BLaER1 treated with 17β-estradiol and CSF1 and Interleukin-3, amounts not matched to agents 10 nM and 100 nM (cell line): ENCODE measurements at regions not wholly inside any gene's neighbourhood (a gene's known extent, or its start where the extent isn't known, plus 50 kb on each side); places are given as distances from the start of the nearest gene placed in this dataset.

Experiments used
- H3K27ac ChIP-seq, 11 experiments: shearing (Covaris generic); formaldehyde crosslinking; 2 replicates each; pipeline ENCODE4 v1.8.1; 2022
- H3K27me3 ChIP-seq, 11 experiments: shearing (Covaris generic); formaldehyde crosslinking; 2 replicates each; pipeline ENCODE4 v1.8.1; 2022
- H3K36me3 ChIP-seq, 11 experiments: shearing (Covaris generic); formaldehyde crosslinking; 2 replicates each; pipeline ENCODE4 v1.8.1; 2022
- H3K4me1 ChIP-seq, 10 experiments: shearing (Covaris generic); formaldehyde crosslinking; 2 replicates each; pipeline ENCODE4 v1.8.1; 2022
- H3K4me2 ChIP-seq, 11 experiments: shearing (Covaris generic); formaldehyde crosslinking; 2 replicates each; pipeline ENCODE4 v1.8.1; 2022
- H3K4me3 ChIP-seq, 10 experiments: shearing (Covaris generic); formaldehyde crosslinking; 2 replicates each; pipeline ENCODE4 v1.8.1; 2022
- H3K9ac ChIP-seq, 11 experiments: shearing (Covaris generic); formaldehyde crosslinking; 2 replicates each; pipeline ENCODE4 v1.8.1; 2022
- H3K9me3 ChIP-seq, 11 experiments: shearing (Covaris generic); formaldehyde crosslinking; replicated peaks in 1 of 11; 2 replicates each; pipeline ENCODE4 v1.8.1; 2022
- H4K20me1 ChIP-seq, 11 experiments: shearing (Covaris generic); formaldehyde crosslinking; 2 replicates each; pipeline ENCODE4 v1.8.1; 2022
- Cebpa-rat ChIP-seq, 11 experiments: shearing (Covaris generic); IDR thresholded peaks; 2 replicates each; pipeline ENCODE4 v1.8.1; 2022

DNA sequence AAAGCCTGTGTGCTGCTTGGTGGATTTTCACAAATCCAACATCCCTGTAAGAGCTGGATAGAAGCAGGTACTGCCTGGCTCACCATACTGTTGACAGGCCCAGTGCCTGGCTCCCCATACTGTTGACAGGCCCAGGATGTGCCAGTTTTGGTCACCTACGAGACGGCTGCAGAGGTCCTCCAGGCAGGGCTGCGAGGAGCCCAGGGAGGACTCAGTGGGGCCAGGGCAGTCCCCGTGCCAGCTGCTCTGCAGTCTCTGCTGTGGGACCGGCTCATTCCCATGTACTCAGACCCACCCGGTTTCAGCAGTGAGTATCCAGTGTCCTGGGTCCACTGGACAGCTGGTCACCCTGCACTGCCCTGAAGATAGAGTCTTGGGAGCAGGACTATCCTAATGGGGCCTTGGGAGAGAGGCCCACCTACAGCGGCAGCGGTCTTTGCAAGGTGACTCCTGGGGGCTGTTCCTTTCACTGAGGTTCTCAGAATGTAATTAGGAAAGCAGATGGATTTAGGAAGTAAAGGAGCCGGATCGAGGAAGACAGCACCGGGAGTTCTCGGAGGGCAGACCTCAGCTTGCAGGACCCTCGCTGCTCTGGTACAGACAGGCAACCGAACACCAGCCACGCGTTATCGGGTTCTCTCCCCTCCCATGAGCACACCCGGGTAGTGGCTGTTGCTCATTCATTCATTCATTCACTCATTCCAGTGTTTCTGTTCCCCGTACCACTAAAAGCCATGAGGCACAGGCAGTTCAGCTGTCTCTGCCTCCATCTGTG, 106.1 kb downstream of the CTTN start:
- Histone ChIP-seq H3K36me3 (no peaks in the 10 kb centered on the region), H3K9me3 (0 out of 22 replicates have a peak, but pooled peaks cover 0 to under 1% (median 0%) of the 10 kb centered on the region in 11 experiments), H3K9ac (no peak overlapping the region), H3K4me3 (no peak overlapping the region), H3K4me1 (peaks cover 0 to 37% (median 18%) of the 10 kb centered on the region in 10 experiments; a peak in 13 of 20 replicates), H3K27ac (no peak overlapping the region), H4K20me1 (peaks cover 0 to 20% (median 0%) of the 10 kb centered on the region in 11 experiments; a peak in 3 of 22 replicates), H3K4me2 (no peak overlapping the region), H3K27me3 (no peaks in the 10 kb centered on the region)
- TF ChIP-seq Cebpa-rat (IDR thresholded peaks at IDR 0.05): no peak

DNA sequence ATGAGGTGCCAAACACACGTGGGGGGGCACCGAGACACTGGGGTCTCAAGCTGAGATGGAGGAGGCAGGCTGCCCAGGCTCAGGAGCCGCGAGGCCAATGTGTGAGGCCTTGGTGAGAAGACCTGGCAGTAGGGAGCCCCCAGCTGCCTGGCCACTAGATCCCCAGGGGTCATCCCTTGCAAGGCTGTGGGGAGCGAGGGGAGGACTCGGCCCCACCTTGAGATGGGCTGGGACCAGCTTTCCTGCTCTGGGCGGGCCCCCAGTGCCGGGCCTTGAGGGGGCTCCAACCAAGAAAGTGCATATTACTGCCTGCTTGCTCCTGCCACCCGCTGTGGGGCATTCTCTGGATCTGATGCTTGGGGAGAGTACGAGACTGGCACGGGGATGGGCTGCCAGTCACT, 107.0 kb downstream of the CTTN start:
- Histone ChIP-seq H3K4me3 (no peak overlapping the region), H3K36me3 (no peaks in the 10 kb centered on the region), H3K4me2 (0 out of 22 replicates have a peak overlapping the region, but pooled peaks of 1 of the 11 experiments have one; percentile 23), H3K9me3 (peaks cover 0 to 7% (median 2%) of the 10 kb centered on the region in 11 experiments; a peak in 9 of 22 replicates), H3K4me1 (peaks cover 0 to 28% (median 9%) of the 10 kb centered on the region in 10 experiments; a peak in 9 of 20 replicates), H3K27ac (no peak overlapping the region), H4K20me1 (peaks cover 0 to 18% (median 0%) of the 10 kb centered on the region in 11 experiments; a peak in 3 of 22 replicates), H3K27me3 (no peaks in the 10 kb centered on the region), H3K9ac (no peak overlapping the region)
- TF ChIP-seq Cebpa-rat (IDR thresholded peaks at IDR 0.05): no peak

DNA sequence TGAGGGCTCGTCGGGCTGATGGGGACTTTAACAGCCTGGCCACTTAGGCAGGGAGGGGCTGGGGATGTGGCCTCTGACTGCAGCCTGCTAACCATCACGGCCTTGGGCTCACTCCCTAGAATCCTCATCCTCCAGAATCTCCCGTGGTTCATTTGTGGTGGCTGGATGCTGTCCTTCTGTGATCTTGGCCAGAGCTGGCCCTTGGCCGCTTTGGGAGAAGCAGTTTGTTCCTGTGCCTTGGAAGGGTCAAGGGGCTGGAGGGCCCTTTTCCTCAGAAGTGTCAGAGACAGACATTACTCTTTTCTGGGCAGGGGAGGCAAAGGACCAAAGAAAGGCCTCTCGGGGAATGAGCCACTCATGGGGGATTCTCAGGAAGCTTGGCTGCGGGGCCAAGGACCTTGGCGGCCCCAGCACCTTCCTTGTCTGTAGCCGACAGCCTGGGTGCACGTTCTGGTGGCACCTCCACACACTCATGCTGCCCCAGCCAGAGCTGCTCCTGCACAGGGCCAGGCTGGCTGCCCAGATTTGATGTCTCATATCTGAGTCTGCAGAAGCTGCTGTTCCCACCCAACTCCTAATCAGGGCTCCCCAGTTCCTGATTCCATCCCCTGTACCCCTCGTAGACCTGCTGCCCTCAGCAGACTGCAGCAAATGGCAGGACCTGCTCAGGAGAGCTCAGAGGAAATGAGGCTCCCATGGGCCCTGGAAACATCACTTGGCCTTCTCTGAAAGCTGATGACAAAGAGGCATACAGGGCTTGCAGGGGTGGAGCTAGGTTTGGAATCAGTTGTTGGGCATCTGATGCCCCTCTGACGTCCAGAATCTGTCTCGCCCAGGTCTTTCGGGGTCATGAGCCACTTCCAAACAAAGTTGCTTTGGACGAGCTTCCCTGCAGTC, 107.7 kb downstream of the CTTN start:
- peaks cover 0 to 22% (median 9%) of the 10 kb centered on the region in 10 experiments; a peak in 9 of 20 replicates for H3K4me1 ChIP-seq
- H3K9ac ChIP-seq: no peak overlapping the region
- TF ChIP-seq Cebpa-rat (IDR thresholded peaks at IDR 0.05): no peak
- H3K27ac ChIP-seq: no peak overlapping the region
- H3K4me2 ChIP-seq: peak overlapping the region in 6 of 11 experiments; percentile 2 to 39 (median 12); a peak in 5 of 22 replicates
- H3K27me3 ChIP-seq: no peaks in the 10 kb centered on the region
- peaks cover 0 to 14% (median 8%) of the 10 kb centered on the region in 11 experiments; a peak in 18 of 22 replicates for H3K9me3 ChIP-seq
- H3K4me3 ChIP-seq: no peak overlapping the region
- peaks cover 0 to 14% (median 0%) of the 10 kb centered on the region in 11 experiments; a peak in 2 of 22 replicates for H4K20me1 ChIP-seq
- no peaks in the 10 kb centered on the region for H3K36me3 ChIP-seq

DNA sequence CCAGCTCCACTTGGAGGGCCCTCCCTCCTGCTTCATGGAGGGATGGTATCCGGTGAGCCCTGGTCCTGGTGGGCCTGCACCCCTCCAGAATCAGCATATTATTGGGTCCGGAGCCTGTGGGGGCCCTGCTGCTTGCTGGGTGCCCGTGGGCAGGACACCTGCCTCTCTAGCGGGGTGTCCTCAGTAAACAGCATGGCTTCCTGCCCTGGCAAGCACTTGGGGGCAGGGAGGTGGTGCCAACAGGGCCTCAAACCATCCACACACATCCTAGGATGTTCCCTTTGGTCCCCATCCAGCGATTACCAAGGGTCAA, 108.3 kb downstream of the CTTN start:
- Histone ChIP-seq H3K4me3 (no peak overlapping the region), H3K9me3 (peaks cover 5 to 20% (median 14%) of the 10 kb centered on the region in 11 experiments), H3K36me3 (no peaks in the 10 kb centered on the region), H3K27ac (no peak overlapping the region), H3K4me1 (peaks cover 0 to 16% (median 6%) of the 10 kb centered on the region in 10 experiments; a peak in 9 of 20 replicates), H3K9ac (no peak overlapping the region), H3K27me3 (no peaks in the 10 kb centered on the region), H3K4me2 (peak overlapping the region in 5 of 11 experiments; percentile 2 to 39 (median 14); a peak in 3 of 22 replicates), H4K20me1 (peaks cover 0 to 14% (median 0%) of the 10 kb centered on the region in 11 experiments; a peak in 2 of 22 replicates)
- TF ChIP-seq Cebpa-rat (IDR thresholded peaks at IDR 0.05): no peak

DNA sequence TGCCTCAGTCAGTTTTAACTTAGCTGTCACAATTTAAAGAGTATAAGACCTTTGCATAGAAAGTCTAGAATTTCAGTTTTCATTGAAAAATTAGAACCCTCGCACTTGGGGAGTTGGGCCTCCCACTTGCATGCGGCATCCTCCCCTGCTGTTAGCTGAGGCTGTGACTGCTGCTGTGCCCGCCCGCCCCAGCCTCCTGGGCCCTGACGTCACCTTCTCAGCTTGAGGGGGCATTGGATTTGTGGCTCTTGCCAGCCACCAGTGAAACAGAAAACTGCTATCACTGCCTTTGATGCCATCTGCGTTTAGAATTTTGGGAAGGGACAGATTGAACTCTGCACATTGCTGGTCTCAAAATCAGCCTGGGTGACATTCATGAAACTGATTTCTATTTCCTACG, 108.7 kb downstream of the CTTN start:
- no peak for TF ChIP-seq Cebpa-rat (IDR thresholded peaks at IDR 0.05)

DNA sequence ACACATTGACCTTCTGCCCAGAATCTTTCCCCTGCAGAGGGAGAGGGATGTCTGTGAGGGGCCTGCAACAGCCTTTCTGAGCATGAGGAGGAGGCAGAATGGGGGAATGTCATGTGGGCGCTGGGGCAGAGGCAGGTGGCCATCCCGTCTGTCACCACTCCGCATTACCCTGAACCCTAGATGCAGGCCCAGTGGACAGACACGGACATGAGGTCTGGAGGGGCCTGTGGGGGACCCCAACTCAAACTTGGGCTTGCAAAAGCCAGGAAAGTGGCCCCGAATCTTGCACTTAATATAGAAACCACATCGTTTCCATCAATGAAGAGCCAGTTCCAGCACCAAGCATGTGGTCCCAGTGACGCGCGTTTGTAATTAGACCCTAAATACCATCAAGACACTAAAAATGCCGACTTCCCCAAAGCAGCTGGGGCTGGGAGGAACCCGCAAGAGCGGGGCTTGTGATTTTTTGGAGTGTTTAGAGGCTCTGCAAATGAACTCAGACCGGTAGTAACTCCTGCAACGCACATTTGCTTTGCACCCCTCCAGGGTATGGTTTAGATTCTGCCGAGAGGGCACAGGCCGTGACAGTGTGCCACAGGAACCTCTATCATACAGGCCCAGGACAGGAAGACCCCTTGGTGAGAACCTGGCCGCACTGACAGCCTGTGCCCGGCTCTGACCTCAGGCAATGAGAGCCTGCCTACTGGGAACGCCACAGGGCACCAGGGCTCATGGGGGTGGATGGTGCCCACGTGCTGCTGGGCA, 109.3 kb downstream of the CTTN start:
- no peak overlapping the region for H3K9ac ChIP-seq
- peaks cover 0 to 14% (median 0%) of the 10 kb centered on the region in 11 experiments; a peak in 1 of 22 replicates for H4K20me1 ChIP-seq
- H3K36me3 ChIP-seq: no peaks in the 10 kb centered on the region; a peak in 1 of 22 replicates
- H3K4me1 ChIP-seq: peaks cover 0 to 12% (median 3%) of the 10 kb centered on the region in 10 experiments; a peak in 5 of 20 replicates
- H3K27ac ChIP-seq: no peak overlapping the region
- no peak for TF ChIP-seq Cebpa-rat (IDR thresholded peaks at IDR 0.05)
- no peak overlapping the region for H3K4me3 ChIP-seq
- no peaks in the 10 kb centered on the region for H3K27me3 ChIP-seq
- no peak overlapping the region for H3K4me2 ChIP-seq
- peaks cover 16 to 31% (median 25%) of the 10 kb centered on the region in 11 experiments for H3K9me3 ChIP-seq

More for the DNA sequence above, 108.7 kb downstream of the CTTN start:
- no peaks in the 10 kb centered on the region for H3K36me3 ChIP-seq
- H3K9ac ChIP-seq: no peak overlapping the region
- no peak overlapping the region for H3K27ac ChIP-seq
- no peak overlapping the region for H3K4me2 ChIP-seq
- peaks cover 9 to 24% (median 18%) of the 10 kb centered on the region in 11 experiments for H3K9me3 ChIP-seq
- H3K4me3 ChIP-seq: no peak overlapping the region
- peaks cover 0 to 12% (median 4%) of the 10 kb centered on the region in 10 experiments; a peak in 7 of 20 replicates for H3K4me1 ChIP-seq
- H4K20me1 ChIP-seq: peaks cover 0 to 14% (median 0%) of the 10 kb centered on the region in 11 experiments; a peak in 2 of 22 replicates
- no peaks in the 10 kb centered on the region for H3K27me3 ChIP-seq

DNA sequence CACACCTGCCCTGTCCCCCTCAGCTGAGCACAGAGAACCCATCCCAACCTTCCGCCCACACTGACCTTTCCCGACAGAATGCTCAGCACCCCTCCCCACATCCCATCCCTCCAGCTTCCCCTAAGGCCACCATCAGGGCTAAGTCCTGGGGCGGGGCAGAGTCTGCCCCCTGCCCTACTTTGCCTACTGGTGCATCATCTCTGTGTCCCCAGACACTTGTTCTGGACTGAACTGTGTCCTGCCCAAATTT, 109.8 kb downstream of the CTTN start:
- H3K27ac ChIP-seq: no peak overlapping the region
- no peak for TF ChIP-seq Cebpa-rat (IDR thresholded peaks at IDR 0.05)
- no peak overlapping the region for H3K4me2 ChIP-seq
- no peak overlapping the region for H3K9ac ChIP-seq
- no peaks in the 10 kb centered on the region; a peak in 1 of 22 replicates for H3K36me3 ChIP-seq
- peaks cover 21 to 36% (median 30%) of the 10 kb centered on the region in 11 experiments for H3K9me3 ChIP-seq
- peaks cover 0 to 12% (median 3%) of the 10 kb centered on the region in 10 experiments; a peak in 5 of 20 replicates for H3K4me1 ChIP-seq
- peaks cover 0 to 12% (median 0%) of the 10 kb centered on the region in 11 experiments; a peak in 1 of 22 replicates for H4K20me1 ChIP-seq
- H3K27me3 ChIP-seq: no peaks in the 10 kb centered on the region
- no peak overlapping the region for H3K4me3 ChIP-seq

DNA sequence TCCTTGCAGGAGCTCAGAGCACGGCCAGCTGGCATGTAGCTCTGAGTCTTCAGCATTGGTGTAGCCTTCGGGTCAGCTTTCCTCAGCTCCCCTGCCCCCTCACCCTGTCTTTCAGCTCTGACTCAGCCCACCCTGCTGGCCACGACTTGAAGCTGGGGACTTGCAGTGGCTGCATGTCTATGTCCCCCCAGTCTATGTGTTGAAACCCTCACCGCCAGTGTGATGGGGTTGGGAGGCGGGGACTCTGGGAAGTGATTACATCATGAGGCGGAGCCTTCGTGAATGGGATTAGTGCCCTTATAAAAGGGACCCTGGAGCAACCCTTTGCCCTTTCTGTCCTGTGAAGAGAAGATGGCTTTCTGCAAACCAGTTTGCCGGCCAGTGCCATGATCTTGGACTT, 111.1 kb downstream of the CTTN start:
- no peak overlapping the region for H3K4me2 ChIP-seq

More for the DNA sequence above, 111.1 kb downstream of the CTTN start:
- TF ChIP-seq Cebpa-rat (IDR thresholded peaks at IDR 0.05): no peak
- no peak overlapping the region for H3K9ac ChIP-seq
- peaks cover 32 to 49% (median 42%) of the 10 kb centered on the region in 11 experiments for H3K9me3 ChIP-seq
- H3K27me3 ChIP-seq: no peaks in the 10 kb centered on the region
- peaks cover 0 to 8% (median 0%) of the 10 kb centered on the region in 11 experiments; a peak in 1 of 22 replicates for H4K20me1 ChIP-seq
- no peak overlapping the region for H3K4me3 ChIP-seq
- peaks cover 0 to 12% (median 3%) of the 10 kb centered on the region in 10 experiments; a peak in 5 of 20 replicates for H3K4me1 ChIP-seq
- no peak overlapping the region for H3K27ac ChIP-seq
- H3K36me3 ChIP-seq: no peaks in the 10 kb centered on the region; a peak in 1 of 22 replicates
